ENCODE measurements at regions not wholly inside any gene's neighbourhood (a gene's known extent, or its start where the extent isn't known, plus 50 kb on each side); places are given as distances from the start of the nearest gene placed in this dataset.
"Not testable (repeated sequence)": the region's sequence is repeated elsewhere in the genome, so short reads cannot be mapped to it uniquely, and the experiment has no call there.

GRCh38 chr5:112573441-112573840, 154.4 kb upstream of the EPB41L4A start:
- DNase-seq (ENCODE audit: low spot score), result no peak

GRCh38 chr5:112574536-112574935, 155.5 kb upstream of the EPB41L4A start:
- DNase-seq (ENCODE audit: low spot score), result no peak

GRCh38 chr5:112576298-112576925, 157.3 kb upstream of the EPB41L4A start:
- no peak for DNase-seq (ENCODE audit: low spot score)

- DNase-seq (ENCODE audit: low spot score), result no peak
These were observed 158.0 kb upstream of the APC start for GRCh38 chr5:112579599-112580170.

GRCh38 chr5:112581811-112582320, 155.8 kb upstream of the APC start:
- DNase-seq (ENCODE audit: low spot score), result no peak

GRCh38 chr5:112583166-112583565, 154.5 kb upstream of the APC start:
- DNase-seq (ENCODE audit: low spot score), result no peak

- DNase-seq (ENCODE audit: low spot score), result no peak
These were observed 152.9 kb upstream of the APC start for GRCh38 chr5:112584781-112585180.

- DNase-seq (ENCODE audit: low spot score), result no peak
These were observed 151.1 kb upstream of the APC start for GRCh38 chr5:112586596-112587062.

- not testable (repeated sequence) for DNase-seq (ENCODE audit: low spot score)
These were observed 146.8 kb upstream of the APC start for GRCh38 chr5:112590858-112591257.

- DNase-seq (ENCODE audit: low spot score), result peak; percentile 15
These were observed 143.4 kb upstream of the APC start for GRCh38 chr5:112594095-112594850.

- no peak for DNase-seq (ENCODE audit: low spot score)
These were observed 142.7 kb upstream of the APC start for GRCh38 chr5:112594941-112595340.

GRCh38 chr5:112597831-112598230, 139.9 kb upstream of the APC start:
- DNase-seq (ENCODE audit: low spot score), result no peak

- not testable (repeated sequence) for DNase-seq (ENCODE audit: low spot score)
These were observed 137.2 kb upstream of the APC start for GRCh38 chr5:112600510-112600909.

- DNase-seq (ENCODE audit: low spot score), result no peak
These were observed 132.7 kb upstream of the APC start for GRCh38 chr5:112604732-112605630.

GRCh38 chr5:112608975-112609374, 128.7 kb upstream of the APC start:
- DNase-seq (ENCODE audit: low spot score), result no peak

- DNase-seq (ENCODE audit: low spot score), result no peak
These were observed 125.0 kb upstream of the APC start for GRCh38 chr5:112612663-112613062.

GRCh38 chr5:112614285-112614684, 123.4 kb upstream of the APC start:
- DNase-seq (ENCODE audit: low spot score), result no peak

GRCh38 chr5:112614986-112615385, 122.7 kb upstream of the APC start:
- no peak for DNase-seq (ENCODE audit: low spot score)

GRCh38 chr5:112616812-112617547, 120.7 kb upstream of the APC start:
- no peak for DNase-seq (ENCODE audit: low spot score)

GRCh38 chr5:112625246-112625645, 112.4 kb upstream of the APC start:
- DNase-seq (ENCODE audit: low spot score), result no peak

Measured in A172 (cell line).